DLD1 (cell line): ENCODE measurements at regions not wholly inside any gene's neighbourhood (a gene's known extent, or its start where the extent isn't known, plus 50 kb on each side); places are given as distances from the start of the nearest gene placed in this dataset.

Experiments used
- in situ Hi-C: cut with HindIII; loops from 2 replicates; pipeline ENCODE4 v1.10.0; 2017; ENCODE audit warnings: low sequenced_read_pairs

- in situ Hi-C loops, result no loop called here
Measured at GRCh38 chr4:151824656-151825055, 63.8 kb upstream of the GATB start.

GRCh38 chr4:151822331-151822730 lies 61.5 kb upstream of the GATB start:
- in situ Hi-C loops, result no loop called here

- in situ Hi-C loops, result no loop called here
Measured at GRCh38 chr4:151820004-151820403, 59.2 kb upstream of the GATB start.

- in situ Hi-C loops, result no loop called here
Measured at GRCh38 chr4:151811403-151811802, 50.6 kb upstream of the GATB start.
